ENCODE measurements at regions not wholly inside any gene's neighbourhood (a gene's known extent, or its start where the extent isn't known, plus 50 kb on each side); places are given as distances from the start of the nearest gene placed in this dataset.
"Not testable (repeated sequence)": the region's sequence is repeated elsewhere in the genome, so short reads cannot be mapped to it uniquely, and the experiment has no call there.

DNA sequence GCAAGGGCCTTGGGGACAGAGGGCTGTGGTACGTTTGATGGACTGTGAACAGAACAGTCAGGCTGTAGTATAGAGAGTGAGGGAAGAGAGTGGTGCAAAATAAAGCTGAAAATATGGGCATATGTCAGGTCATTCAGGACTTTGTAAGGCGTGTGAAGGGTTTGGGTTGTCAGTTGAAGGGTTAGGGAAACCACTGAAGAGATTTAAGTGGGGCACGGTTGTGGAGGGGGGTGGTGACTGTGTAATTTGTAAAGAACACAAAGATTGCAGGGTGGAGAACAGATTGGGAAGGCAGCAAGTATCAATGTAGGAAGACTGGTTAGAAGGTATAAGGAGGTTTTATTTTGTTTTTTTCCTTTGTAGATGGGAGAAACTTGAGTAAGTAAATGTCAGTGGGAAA is 349.8 kb downstream of the DLEU7 start:
- no peak for DNase-seq (ENCODE audit: low read depth)

DNA sequence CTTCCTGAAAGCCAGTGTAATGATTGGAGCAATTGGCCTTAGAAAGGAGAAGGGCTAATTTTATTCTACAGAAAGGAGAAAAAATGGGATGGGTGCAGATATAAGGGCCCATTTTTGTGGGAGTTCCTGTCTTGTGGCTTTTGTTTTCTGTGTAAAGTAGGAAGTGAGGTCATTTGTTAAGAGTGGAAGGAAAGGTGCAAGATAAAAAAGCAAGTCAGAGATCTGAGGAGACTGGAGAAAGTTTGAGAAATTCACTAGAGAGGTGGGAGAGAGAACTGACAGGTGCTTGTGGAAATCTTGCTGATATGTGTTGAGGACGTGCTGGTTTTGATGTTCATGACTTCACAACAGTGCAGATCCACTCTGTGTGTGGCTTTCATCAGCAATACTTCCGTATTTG is 349.4 kb downstream of the DLEU7 start:
- no peak for DNase-seq (ENCODE audit: low read depth)

DNA sequence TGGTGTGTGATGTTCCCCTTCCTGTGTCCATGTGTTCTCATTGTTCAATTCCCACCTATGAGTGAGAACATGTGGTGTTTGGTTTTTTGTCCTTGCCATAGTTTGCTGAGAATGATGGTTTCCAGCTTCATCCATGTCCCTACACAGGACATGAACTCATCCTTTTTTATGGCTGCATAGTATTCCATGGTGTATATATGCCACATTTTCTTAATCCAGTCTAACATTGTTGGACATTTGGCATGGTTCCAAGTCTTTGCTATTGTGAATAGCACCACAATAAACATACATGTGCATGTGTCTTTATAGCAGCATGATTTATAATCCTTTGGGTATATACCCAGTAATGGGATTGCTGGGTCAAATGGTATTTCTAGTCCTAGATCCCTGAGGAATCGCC is 340.3 kb downstream of the DLEU7 start:
- DNase-seq (ENCODE audit: low read depth) = not testable (repeated sequence)

DNA sequence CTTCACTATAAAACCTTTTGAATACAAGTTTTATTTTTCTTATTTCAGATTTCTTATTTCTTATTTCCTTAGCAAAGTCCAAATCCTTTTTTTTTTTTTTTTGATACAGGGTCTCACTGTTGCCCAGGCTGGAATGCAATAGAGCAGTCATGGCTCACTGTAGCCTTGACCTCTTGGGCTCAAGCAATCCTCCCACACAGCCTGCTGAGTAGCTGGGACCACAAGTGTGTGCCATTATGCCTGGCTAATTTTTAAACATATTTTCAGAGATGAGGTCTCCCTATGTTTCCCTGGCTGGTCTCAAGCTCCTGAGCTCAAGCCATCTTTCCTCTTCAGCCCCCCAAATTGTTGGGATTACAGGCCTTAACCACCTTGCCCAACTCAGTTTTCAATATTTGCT is 334.3 kb downstream of the DLEU7 start:
- DNase-seq (ENCODE audit: low read depth) = no peak

DNA sequence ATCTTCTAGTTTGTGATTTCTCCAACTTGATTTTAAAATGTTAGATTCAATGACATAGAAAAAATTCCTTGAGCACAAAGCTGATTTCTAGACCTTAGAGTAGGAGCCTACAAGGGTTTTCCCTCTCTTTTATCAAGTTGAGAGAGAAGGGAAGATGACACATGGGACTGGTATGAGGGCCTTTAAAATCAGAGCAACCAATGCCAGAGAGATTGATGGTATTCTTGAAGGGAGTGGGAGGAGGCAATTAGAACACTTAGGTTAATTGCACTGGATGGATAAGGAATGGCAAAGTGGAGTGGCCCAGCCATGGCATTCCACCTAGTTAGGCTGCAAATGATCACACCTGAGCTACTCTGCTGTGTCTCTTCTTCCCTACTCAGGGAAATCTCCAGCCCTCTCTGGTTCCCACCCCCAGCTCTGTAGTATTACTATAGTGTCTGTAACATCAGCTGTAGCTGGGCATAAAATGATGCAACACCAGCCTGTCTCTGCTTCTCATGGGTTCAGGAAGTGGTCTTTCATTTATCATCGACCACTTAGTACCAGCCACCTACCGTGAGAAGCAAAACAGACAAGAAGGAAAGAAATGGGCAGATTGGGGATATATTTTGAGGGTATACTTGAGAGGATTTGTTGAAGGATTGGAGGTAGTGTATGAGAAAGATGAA is 333.6 kb downstream of the DLEU7 start:
- no peak for DNase-seq (ENCODE audit: low read depth)

DNA sequence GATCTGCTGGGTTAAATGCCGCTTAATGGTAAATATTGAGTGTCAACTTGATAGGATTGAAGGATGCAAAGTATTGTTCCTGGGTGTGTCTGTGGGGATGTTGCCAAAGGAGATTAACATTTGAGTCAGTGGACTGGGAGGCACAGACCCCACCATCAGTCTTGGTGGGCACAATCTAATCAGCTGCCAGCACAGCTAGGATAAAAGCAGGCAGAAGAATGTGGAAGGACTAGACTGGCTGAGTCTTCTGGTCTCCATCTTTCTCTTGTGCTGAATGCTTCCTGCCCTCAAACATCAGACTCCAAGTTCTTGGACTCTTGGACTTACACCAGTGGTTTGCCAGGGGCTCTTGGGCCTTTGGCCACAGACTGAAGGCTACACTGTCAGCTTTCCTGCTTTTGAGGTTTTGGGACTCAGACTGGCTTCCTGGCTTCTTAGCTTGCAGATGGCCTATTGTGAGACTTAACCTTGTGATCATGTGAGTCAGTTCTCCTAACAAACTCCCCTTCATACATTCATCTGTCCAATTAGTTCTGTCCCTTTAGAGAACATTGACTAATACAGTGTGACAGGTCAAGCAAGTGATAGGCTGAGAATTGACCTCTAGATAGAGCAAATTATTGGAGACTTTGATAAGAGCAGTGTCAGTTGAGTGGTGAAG is 332.5 kb downstream of the DLEU7 start:
- not testable (repeated sequence) for DNase-seq (ENCODE audit: low read depth)

DNA sequence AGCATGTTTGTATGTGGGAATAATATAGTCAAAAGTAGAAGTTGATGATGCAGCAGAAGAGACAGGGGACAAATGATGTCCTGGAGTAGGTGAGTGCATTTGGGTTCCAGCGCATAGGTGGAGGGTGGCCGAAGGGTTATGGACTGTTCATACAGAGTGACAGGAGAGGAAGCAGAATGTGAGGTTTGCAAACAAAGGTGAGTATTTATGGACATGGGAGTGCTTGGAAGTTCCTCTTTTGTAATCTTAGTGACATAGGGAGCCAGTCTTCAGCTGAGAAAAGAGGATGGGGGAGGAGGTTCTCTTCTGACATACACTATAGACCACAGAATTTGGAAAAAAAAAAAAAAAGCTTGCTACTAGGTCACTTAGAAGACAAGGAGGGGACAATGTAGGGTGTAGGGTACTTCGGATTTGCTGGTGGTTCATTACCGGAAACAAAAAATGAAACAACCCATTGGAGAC is 331.6 kb downstream of the DLEU7 start:
- DNase-seq (ENCODE audit: low read depth) = no peak

DNA sequence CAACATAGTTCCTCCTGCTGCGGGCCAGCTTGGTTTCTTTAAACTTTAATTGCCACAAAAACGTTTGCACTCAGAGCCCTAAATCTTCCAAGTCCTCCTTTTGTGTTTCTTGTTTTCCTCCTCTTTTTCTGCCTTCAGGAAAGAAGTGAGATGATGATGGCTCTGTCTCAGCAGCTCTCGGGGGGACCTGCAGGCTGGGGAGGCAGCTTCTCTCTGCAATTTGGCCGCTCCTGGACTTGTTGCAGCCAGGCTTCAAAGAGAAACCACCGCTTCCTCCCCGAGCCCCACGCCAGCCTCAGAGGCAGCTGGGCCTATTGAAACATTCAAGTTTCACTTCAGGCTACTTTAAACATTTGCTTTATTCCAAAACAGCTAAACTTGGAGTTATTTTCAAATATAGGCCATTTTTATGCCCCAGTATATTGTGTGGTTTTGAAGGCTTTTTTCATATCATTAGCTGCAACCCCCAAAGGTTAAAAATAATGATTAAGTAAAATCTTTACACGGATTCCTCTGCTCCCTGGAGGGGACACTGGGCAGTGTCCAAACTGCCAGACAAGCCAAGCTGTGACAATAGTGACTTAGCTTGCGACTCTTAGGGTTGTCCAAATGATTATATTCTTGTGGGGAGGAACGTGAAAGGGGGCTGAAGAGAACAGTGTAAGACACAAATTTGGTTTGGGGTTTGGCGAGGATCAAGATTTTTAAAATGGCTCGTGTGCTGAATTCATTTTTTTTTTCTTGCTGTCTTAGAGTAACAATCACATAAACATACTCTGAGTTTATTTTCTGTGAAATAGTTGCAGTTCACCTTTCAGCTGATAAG is 330.8 kb downstream of the DLEU7 start:
- no peak for DNase-seq (ENCODE audit: low read depth)

DNA sequence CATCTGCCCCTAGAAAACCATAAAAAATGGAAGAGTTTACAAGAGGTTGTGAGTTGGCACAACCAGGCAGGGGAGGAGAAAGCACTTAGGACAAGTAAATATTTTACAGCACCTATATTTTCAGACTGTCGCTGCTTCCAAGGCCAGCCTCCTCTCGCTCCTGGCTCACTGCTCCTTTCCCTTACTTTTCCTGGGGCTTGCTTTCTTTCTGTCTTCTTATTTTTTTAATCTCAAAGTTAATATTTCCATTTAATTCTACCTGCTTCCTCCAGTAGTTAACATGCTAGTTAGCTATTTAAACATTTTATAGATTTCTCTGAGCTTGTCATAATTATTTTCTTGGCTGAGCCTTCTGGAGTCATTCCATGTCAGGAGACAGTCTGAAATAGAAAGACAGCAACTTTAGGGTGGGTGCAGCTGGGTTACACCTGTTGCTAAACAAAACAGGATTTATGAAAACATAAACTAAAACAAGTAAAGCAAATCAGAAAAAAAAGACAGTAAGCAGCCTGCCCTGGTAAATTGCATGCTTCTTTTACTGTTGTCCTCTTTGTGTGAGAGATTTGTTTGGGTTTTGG is 330.1 kb downstream of the DLEU7 start:
- no peak for DNase-seq (ENCODE audit: low read depth)

DNA sequence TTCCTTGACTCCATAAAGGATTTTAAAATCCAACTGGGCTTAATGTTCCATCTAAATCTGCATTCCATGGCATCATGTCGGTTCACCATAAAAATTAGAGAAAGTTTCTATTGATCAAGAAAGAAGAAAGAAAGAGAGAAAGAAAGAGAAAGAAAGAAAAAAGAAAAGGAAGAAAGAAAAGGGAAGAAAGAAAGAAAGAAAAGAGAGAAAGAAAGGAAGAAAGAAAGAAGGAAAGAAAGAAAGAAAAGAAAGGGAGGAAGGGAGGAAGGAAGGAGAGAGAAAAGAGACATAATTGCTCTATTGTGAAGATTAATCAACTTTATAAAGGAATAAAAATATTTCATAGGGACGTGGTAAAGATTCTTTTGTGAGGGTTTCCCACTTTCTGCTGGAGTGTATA is 329.2 kb downstream of the DLEU7 start:
- DNase-seq (ENCODE audit: low read depth) = no peak

DNA sequence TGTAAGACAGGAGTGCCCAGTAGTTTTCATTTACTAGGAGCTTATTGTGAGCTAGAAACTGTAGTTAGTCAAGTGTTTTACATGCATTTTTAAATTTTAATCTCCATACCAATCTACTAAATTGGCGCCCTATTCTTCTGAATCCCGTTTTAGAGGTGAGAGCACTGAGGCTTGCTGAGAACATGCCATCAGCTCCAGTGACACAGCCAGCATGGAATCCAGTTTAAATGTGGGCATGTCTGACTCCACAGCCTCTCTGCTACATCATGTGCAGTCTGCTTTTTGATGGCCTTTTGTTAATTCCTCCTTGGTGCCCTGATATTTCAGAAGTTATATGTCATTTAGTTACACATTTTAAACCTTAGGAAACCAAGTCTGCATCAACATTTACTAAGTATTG is 325.4 kb downstream of the DLEU7 start:
- no peak for DNase-seq (ENCODE audit: low read depth)

DNA sequence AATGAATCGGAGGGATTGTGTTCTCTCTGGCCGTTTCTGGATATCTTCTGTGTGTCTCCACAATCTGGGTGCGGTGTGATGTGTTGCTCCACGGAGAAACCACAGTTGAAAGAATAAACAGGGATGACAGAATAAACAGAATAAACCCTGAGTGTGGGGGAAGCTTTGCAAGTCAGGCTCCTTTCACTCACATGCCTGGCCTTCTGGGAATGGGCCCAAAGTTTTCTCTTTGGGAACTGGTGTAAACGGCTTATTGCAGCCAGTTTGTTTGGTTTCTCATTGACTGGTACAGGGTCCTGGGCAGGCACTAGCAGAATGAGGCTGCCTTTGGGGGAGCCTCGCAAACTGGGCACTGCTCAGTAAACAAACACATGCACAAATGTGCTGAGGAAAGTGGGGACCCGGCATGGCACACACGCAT is 324.7 kb downstream of the DLEU7 start:
- no peak for DNase-seq (ENCODE audit: low read depth)

DNA sequence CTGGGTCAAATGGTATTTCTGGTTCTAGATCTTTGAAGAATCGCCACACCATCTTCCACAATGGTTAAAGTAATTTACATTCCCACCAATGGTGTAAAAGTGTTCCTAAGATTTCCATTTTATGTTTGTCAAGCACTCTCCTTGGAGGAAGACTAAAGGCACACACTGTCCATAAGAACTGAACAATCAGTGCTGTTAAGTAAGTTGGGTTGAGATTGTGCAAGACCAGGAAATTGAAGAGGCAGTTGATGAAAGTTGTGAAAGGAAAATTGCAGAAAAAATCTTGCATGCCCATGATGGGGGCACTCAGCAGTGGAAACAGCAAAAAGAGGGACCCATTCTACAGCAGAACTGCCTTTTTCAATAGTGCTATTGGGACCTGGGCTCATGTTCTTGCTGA is 323.6 kb downstream of the DLEU7 start:
- no peak for DNase-seq (ENCODE audit: low read depth)

DNA sequence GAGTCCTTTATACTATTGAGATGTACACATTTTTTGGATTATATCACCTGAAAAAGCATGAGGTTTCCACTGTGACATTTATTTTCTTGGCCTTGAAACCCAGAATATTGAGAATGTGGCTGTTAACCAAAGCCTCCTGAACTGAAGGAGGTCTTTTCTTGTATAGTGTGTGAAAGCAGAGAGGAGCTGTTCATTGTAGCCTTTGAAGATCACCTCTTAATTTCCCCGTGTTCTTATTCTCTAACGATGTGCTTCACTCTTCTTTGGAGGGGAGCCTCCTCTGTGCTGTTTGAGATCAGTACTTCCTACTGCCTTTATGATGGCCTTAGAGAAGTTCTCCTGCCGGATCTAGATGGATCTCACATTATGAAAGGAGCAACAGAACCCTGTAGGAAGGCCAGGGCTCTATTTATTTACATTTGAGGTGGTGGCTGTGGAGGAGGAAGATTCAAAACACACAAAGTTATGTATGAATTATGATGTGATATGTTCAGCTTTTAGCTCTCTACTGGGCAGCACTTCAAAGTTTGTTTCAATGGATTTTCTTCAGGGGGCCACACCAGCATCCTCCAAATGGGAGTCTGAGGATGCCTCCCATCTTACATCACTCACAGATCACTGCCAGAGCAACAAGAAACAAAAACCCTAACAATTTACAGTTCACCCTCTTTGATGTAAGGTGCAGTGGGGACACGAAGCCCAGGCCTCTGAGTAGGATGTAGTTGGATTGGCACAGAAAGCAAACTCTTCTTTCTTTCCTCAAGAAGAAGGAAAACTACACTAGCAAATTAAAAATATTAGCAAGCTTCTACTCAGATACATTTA is 322.3 kb downstream of the DLEU7 start:
- no peak for DNase-seq (ENCODE audit: low read depth)

DNA sequence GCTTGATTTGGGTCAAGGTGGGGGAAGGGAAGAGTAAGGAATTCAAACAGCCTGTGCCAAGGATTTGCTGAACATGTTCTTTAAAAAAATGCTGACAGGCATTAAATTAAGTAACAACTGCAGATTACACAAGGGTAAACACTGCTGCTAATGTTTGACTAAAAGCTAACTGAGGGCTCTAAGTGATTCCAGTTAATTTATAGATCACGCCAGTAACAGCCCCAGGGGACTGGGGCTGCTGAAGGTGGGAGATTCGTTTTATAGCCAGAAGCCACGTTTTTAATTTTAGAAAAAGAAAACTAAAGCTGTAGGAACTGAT is 321.7 kb downstream of the DLEU7 start:
- no peak for DNase-seq (ENCODE audit: low read depth)

DNA sequence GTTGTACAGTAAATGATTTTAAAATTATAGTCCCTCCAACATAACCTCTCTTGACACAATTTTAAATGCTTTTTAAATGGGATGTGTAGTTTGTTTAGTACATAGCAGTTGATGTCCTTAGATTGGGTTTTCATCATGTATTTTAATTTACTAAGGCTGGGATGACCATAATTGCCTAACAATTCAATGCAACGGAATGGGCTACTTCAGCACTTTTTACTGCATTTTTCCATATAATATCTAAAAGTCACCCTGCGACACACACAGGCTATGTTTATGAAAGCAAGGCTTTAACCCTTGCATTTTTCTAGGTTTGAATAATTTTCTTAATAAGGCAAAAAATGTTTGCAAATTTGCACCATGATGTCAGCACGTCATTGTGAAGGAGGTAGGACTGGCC is 321.0 kb downstream of the DLEU7 start:
- no peak for DNase-seq (ENCODE audit: low read depth)

DNA sequence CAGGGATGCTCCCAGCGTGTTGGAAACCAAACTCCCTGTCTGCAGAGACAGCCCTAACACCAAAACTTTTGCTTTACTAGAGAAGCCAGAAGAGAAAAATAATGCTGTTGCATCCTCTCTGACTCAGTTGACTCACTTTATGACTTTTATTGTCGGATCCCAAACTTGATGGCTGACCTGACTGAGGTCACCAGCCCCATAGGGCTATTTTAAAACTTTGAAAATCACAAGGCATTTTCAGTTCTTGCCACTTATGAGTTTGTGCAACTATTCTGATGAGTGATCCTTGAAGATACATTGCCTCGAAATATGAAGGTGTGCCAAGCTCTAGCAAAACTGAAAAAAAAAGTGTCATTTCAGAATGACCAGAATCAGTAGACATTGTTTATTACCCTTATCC is 320.2 kb downstream of the DLEU7 start:
- DNase-seq (ENCODE audit: low read depth) = no peak

DNA sequence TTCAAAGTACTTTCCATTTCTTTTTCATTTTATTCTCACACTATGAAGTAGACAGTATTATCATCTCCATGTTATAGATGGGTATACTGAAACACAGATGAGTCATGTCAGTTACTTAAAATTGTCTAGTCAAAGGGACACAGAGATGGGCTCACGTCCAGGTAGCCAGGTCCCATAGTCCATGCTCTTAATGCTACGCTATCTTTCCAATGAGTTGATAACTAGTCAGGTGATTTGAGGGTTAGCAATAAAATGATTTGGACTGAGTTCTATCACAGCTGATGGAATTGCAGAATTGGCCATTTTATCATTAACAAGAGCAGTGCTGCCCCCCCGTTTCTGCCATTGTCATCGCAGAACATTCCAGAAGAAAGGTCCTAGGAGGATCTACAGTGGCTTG is 318.9 kb downstream of the DLEU7 start:
- DNase-seq (ENCODE audit: low read depth) = no peak

DNA sequence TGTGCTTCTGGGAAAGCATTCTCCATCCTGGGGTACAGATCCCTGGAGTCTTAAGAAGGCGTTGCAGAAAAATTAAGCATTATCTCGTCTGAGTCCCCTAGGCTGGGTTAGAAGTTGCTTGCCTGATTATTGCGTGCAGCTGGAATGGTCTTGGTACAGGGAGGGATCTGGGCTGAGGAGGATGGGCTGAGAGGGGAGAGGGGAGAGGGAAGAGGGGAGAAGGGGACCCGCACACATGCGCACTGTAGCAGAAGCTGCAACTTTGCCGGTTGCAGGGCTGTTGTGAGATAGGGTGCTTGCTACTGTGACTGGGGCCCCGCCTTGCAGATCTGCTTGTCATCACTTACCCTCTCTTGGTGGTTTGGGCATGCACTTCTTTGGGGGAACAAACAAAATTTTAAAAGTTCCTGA is 316.8 kb downstream of the DLEU7 start:
- no peak for DNase-seq (ENCODE audit: low read depth)

DNA sequence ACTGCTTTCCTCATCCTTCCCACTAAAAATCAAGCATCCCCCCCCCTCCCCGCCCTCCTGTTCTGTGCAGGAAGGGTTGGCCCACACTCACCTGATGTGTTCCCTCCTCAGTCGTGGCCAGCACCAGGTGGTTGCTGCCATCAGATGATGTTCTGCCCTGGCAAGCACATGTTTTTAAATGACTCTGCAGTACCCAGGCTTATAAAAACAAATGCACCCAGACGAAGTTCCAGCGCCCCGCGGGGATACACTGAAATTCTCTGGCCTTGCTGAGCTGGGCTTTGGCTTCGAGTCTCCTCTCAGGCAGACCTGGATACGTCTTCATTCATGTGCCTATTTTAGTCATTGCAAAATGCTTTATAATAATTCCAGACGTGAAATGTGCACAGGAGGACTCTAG is 316.3 kb downstream of the DLEU7 start:
- no peak for DNase-seq (ENCODE audit: low read depth)

DNA sequence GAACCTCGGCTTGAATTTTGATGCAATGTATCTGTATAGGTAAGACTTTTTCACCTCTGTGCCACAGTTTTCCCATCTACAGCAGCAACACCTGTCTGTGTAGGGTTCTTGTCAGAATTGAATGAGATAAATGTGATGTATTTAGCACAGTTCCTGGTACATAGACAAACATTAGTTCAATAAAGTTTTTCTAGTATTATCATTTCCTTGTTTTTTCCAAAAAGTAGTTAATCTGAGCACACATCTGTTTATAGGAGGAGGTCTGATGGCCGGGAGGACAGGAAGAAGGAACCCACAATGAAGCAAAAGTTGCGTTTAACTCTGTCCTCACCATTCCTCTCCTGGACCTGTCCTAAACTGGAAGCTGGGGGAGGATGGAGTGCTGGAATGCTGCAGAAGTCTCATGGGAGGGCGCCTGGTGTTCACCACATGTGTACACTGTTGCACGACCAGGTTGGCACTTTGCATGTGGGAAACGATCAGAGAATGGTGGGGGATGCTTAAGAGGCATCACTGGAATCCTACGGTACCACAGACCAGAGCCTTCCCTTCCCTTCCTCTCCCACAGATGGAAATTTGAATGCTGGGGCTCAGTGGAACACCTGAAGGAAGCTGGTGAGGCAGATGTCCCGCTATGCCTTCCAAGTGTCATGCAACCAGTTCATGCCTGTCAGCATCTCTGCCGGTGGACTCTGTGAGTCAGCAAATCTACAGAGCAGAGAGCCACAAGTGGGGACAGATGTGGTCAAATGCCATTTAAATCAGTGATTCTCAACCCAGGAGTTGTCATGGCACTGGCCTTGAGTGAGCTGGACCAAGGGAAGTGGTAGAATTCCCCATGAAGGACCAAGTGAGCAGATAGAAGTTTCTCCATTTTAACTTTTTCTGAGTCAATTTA is 315.6 kb downstream of the DLEU7 start:
- no peak for DNase-seq (ENCODE audit: low read depth)
